IPS DF 4.7 (cell line): ENCODE measurements at regions not wholly inside any gene's neighbourhood (a gene's known extent, or its start where the extent isn't known, plus 50 kb on each side); places are given as distances from the start of the nearest gene placed in this dataset.
A peak's percentile ranks its signal among the peaks of the same experiment; 100 is the strongest.

Experiments
- DNase-seq: peaks from one replicate; pipeline ENCODE4 v3.0.0-alpha.2; 2013; ENCODE audit warnings: low spot score; ENCODE audit errors: extremely low read depth

GRCh38 chr4:108527723-108528122, 92.7 kb upstream of the RPL34 start:
- no peak for DNase-seq

GRCh38 chr4:108520807-108521206, 99.6 kb upstream of the RPL34 start:
- no peak for DNase-seq

GRCh38 chr4:108519911-108520601, 100.3 kb upstream of the RPL34 start:
- no peak for DNase-seq

- DNase-seq: no peak
Observed at GRCh38 chr4:108519208-108519833, 101.1 kb upstream of the RPL34 start.

GRCh38 chr4:108512615-108513505, 107.5 kb upstream of the RPL34 start:
- DNase-seq: peak; percentile 5

- no peak for DNase-seq
Observed at GRCh38 chr4:108511618-108512017, 108.8 kb upstream of the RPL34 start.

- DNase-seq: no peak
Observed at GRCh38 chr4:108502356-108502755, 118.0 kb upstream of the RPL34 start.

- no peak for DNase-seq
Observed at GRCh38 chr4:108498925-108499324, 121.5 kb upstream of the RPL34 start.

- no peak for DNase-seq
Observed at GRCh38 chr4:108493596-108493931, 126.8 kb upstream of the RPL34 start.

GRCh38 chr4:108492816-108493595, 127.4 kb upstream of the RPL34 start:
- DNase-seq: peak; percentile 41

GRCh38 chr4:108488865-108489264, 131.5 kb upstream of the RPL34 start:
- DNase-seq: no peak

GRCh38 chr4:108486046-108486445, 134.3 kb upstream of the RPL34 start:
- no peak for DNase-seq

GRCh38 chr4:108484187-108484586, 136.2 kb upstream of the RPL34 start:
- DNase-seq: no peak

GRCh38 chr4:108483650-108484049, 136.7 kb upstream of the RPL34 start:
- no peak for DNase-seq

- DNase-seq: no peak
Observed at GRCh38 chr4:108483079-108483478, 137.3 kb upstream of the RPL34 start.

GRCh38 chr4:108480881-108481280, 139.5 kb upstream of the RPL34 start:
- DNase-seq: no peak

- no peak for DNase-seq
Observed at GRCh38 chr4:108477527-108478108, 142.8 kb upstream of the RPL34 start.

GRCh38 chr4:108473163-108473720, 147.1 kb upstream of the RPL34 start:
- DNase-seq: no peak

- DNase-seq: no peak
Observed at GRCh38 chr4:108466936-108467902, 153.2 kb upstream of the RPL34 start.
